Peyer's patch (tissue), 4 donors: ENCODE measurements at regions not wholly inside any gene's neighbourhood (a gene's known extent, or its start where the extent isn't known, plus 50 kb on each side); places are given as distances from the start of the nearest gene placed in this dataset.
"Not testable (repeated sequence)": the region's sequence is repeated elsewhere in the genome, so short reads cannot be mapped to it uniquely, and the experiment has no call there.

Source experiments
- DNase-seq, 3 donors: peaks; one replicate each; pipeline ENCODE4 v3.0.0-alpha.2; 2017 to 2019
- H3K27ac ChIP-seq, 4 donors: fragments of 200-600 bp; sonication (generic); one replicate each; pipeline ENCODE4 v1.5.1; 2016 to 2019
- H3K27me3 ChIP-seq, 2 donors: fragments of 200-600 bp; sonication (generic); one replicate each; pipeline ENCODE4 v1.5.1; 2019
- H3K36me3 ChIP-seq, 3 donors: fragments of 200-600 bp; sonication (generic); one replicate each; pipeline ENCODE4 v1.5.1; 2016 to 2019
- H3K4me1 ChIP-seq, 4 donors: fragments of 200-600 bp; sonication (generic); one replicate each; pipeline ENCODE4 v1.5.1; 2016 to 2019
- H3K4me3 ChIP-seq, 4 donors: fragments of 200-600 bp; sonication (generic); 1 replicate in 3 of 4; 2 replicates in 1 of 4; pipeline ENCODE4 v1.5.1; 2016 to 2019; ENCODE audit warnings: mild to moderate bottlenecking in 1 of 4
- H3K9me3 ChIP-seq, 4 donors: fragments of 200-600 bp; sonication (generic); one replicate each; pipeline ENCODE4 v1.5.1; 2016 to 2019; ENCODE audit warnings: mild to moderate bottlenecking in 1 of 4
- POLR2A ChIP-seq, 2 donors: fragments of 450-650 bp; IDR thresholded peaks; one replicate each; pipeline ENCODE4 v1.5.1; 2017; ENCODE audit warnings: antibody characterized with exemption in 2 of 2, mild to moderate bottlenecking in 2 of 2, moderate library complexity in 2 of 2
- TF ChIP-seq, protein P1 (sequence below), 6 experiments: fragments of 450-650 bp in 4 of 6; fragments of 200-600 bp in 2 of 6; sonication (generic) in 1 of 6; IDR thresholded peaks; one replicate each; pipeline ENCODE4 v1.5.1; 2017 to 2019; ENCODE audit warnings: antibody characterized with exemption in 6 of 6, mild to moderate bottlenecking in 3 of 6, moderate library complexity in 1 of 6

DNA sequence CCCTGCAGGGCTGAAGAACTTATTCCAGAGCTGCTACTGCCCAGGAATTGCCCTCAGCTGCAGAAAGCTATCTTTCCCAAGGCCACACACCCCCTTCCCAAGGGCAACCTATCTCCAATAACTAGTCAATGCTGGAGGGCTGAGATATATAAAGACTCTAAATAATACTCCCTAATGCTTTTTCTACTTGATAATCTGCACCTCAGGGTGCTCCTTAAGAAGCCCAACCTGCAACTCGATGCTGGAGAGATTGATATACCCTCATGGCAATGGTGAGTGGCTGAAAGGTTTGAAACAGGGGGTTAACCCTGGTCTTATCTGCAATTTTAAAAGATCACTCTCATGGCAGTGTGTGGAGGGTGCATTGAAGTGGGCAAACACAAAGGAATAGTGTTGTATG lies 142.7 kb upstream of the APC start:
- H3K9me3 ChIP-seq = no peaks in the 10 kb centered on the region
- no peaks in the 10 kb centered on the region for H3K4me1 ChIP-seq
- H3K27me3 ChIP-seq = no peaks in the 10 kb centered on the region
- DNase-seq = no peak
- H3K36me3 ChIP-seq = no peaks in the 10 kb centered on the region
- TF ChIP-seq, protein P1, sequence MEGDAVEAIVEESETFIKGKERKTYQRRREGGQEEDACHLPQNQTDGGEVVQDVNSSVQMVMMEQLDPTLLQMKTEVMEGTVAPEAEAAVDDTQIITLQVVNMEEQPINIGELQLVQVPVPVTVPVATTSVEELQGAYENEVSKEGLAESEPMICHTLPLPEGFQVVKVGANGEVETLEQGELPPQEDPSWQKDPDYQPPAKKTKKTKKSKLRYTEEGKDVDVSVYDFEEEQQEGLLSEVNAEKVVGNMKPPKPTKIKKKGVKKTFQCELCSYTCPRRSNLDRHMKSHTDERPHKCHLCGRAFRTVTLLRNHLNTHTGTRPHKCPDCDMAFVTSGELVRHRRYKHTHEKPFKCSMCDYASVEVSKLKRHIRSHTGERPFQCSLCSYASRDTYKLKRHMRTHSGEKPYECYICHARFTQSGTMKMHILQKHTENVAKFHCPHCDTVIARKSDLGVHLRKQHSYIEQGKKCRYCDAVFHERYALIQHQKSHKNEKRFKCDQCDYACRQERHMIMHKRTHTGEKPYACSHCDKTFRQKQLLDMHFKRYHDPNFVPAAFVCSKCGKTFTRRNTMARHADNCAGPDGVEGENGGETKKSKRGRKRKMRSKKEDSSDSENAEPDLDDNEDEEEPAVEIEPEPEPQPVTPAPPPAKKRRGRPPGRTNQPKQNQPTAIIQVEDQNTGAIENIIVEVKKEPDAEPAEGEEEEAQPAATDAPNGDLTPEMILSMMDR (IDR thresholded peaks at IDR 0.05) = no peak
- no peak for TF ChIP-seq POLR2A (IDR thresholded peaks at IDR 0.05)
- no peak overlapping the region for H3K4me3 ChIP-seq
- no peak overlapping the region for H3K27ac ChIP-seq

DNA sequence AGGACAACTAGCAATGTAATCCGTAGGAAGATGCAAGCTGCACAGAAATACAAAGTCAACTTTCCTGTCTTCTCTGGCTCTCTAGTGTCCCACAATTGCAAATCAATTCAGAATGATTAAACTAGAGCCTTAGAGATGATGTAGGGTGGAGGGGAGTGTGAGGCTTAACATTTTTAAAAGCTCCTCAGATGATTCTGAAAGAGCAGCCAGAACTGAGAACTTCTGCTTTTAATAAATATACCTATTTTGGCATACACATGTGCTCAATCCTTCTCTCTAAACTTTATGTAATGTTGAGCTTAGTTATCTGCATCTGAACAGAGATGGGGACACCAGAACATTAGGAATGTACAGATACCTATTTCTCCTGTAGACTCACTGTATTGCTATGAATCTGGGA lies 139.9 kb upstream of the APC start:
- Histone ChIP-seq H3K4me3 (no peak overlapping the region), H3K9me3 (no peaks in the 10 kb centered on the region), H3K36me3 (no peaks in the 10 kb centered on the region), H3K4me1 (no peaks in the 10 kb centered on the region), H3K27me3 (no peaks in the 10 kb centered on the region), H3K27ac (no peak overlapping the region)
- DNase-seq = no peak
- no peak for TF ChIP-seq POLR2A (IDR thresholded peaks at IDR 0.05)
- TF ChIP-seq, protein P1 (IDR thresholded peaks at IDR 0.05) = no peak

DNA sequence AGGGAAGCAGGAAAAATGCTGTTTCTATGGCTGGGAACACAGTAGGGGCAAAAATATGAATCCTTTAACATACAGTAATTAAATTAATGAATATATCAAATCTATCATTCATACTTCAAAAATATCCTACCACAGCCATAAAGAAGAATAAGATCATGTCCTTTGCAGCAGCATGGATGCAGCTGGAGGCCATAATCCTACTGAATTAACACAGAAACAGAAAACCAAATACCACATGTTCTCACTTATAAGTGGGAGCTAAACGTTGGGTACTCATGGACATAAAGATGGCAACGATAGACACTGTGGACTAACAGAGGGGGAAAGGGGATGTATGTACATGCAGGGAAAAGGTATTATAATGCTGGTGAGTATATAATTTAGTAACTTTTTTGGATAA lies 137.2 kb upstream of the APC start:
- H3K27me3 ChIP-seq = not testable (repeated sequence)

DNA sequence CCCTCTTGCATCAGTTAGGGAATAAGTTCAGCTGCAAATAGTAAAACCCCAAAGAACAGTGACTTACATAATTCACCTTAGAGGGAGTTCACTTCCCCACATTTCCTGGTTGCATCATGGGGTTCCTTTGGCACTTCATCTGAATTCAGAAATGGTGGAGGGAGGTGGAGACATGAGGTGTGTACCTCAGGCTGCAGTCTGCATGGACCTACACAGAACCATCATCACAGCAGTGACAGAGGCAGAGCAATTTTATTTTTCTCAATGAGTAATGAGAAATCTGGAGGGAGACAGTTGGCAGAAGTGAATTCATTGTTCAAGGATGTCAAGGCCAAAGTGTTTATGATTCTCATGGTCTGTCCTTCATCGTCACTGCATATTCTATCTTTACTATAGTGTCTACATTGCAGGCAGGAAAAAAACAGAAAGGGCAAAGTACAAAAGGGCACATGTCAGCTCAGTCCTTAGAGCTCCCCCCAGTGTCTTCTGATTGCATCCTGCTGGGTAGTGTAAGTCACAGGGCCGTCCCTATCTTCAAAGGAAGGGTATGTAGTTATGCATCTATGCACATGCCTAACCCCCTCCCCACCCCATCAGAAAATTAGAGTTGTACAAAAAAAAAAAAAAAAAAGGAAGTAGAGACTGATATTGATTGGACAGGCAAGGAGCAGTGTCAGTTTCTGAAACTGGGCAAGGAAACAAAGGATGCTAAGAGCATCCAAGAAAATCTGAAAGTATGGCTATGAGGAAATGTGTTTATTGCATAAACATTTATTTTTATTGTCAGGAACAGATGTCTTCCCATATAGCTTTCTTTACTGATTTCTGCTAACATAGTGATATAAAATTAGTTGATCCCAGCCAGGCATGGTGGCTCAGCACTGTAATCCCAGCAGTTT lies 132.7 kb upstream of the APC start:
- H3K27me3 ChIP-seq = no peaks in the 10 kb centered on the region
- H3K27ac ChIP-seq = no peak overlapping the region
- H3K4me1 ChIP-seq = peaks cover 0 to 4% (median 0%) of the 10 kb centered on the region in 4 donors
- DNase-seq = peak in 1 of 3 donors; percentile 64
- no peak overlapping the region for H3K4me3 ChIP-seq
- no peak for TF ChIP-seq POLR2A (IDR thresholded peaks at IDR 0.05)
- TF ChIP-seq, protein P1 (IDR thresholded peaks at IDR 0.05) = peak in 4 of 6 experiments; percentile 14 to 57 (median 46)
- H3K36me3 ChIP-seq = no peaks in the 10 kb centered on the region
- H3K9me3 ChIP-seq = no peaks in the 10 kb centered on the region

More for the DNA sequence above, 137.2 kb upstream of the APC start:
- not testable (repeated sequence) for H3K36me3 ChIP-seq, H3K27ac ChIP-seq, H3K4me3 ChIP-seq, H3K4me1 ChIP-seq, H3K9me3 ChIP-seq, DNase-seq

DNA sequence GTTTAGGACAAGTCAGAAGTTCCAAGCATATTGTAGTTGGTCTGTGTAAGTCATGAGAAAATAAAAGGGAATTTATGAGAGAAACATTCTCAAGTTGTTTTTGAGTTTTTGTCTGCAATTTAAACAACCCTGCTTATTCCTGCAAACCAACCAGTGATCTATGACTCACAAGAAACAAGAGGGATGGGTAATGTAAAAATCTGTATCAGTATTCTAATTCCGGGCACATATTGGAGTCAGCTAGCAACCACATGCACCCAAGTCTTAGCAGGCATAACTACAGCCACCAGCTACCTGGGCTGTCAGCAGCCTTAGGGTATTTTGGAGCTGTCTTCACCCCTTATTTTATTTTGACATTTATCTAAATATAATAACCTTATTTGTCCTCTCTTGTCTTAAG lies 128.7 kb upstream of the APC start:
- TF ChIP-seq, protein P1 (IDR thresholded peaks at IDR 0.05) = no peak
- TF ChIP-seq POLR2A (IDR thresholded peaks at IDR 0.05) = no peak
- H3K9me3 ChIP-seq = no peaks in the 10 kb centered on the region
- no peaks in the 10 kb centered on the region for H3K36me3 ChIP-seq
- no peak for DNase-seq
- H3K4me1 ChIP-seq = peaks cover 0 to 4% (median 0%) of the 10 kb centered on the region in 4 donors
- H3K27me3 ChIP-seq = no peaks in the 10 kb centered on the region
- no peak overlapping the region for H3K27ac ChIP-seq
- H3K4me3 ChIP-seq = no peak overlapping the region

DNA sequence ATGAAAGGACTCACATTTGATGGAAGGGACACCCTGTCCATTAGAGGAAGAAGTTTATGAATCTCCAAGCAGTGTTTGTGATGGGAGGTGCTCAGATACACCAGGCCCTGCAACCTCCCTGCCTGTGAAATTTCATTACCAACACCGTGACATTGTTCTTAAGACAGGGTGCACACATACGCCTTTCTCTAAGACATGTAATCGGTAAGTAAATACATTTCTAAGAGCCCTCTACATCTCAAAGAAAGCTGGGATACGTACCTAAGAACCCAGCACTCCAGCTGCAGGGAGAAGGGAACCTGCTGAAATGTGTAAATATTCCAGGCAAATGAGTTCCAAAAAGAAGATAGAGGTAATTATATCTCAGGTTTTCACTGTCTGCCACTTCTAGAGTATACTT lies 125.0 kb upstream of the APC start:
- H3K36me3 ChIP-seq = no peaks in the 10 kb centered on the region
- H3K9me3 ChIP-seq = no peaks in the 10 kb centered on the region
- TF ChIP-seq, protein P1 (IDR thresholded peaks at IDR 0.05) = no peak
- no peak for TF ChIP-seq POLR2A (IDR thresholded peaks at IDR 0.05)

More for the DNA sequence above, 125.0 kb upstream of the APC start:
- DNase-seq = no peak
- no peak overlapping the region for H3K4me3 ChIP-seq
- H3K27me3 ChIP-seq = no peaks in the 10 kb centered on the region
- no peak overlapping the region for H3K27ac ChIP-seq
- no peaks in the 10 kb centered on the region for H3K4me1 ChIP-seq
